ENCODE measurements at regions not wholly inside any gene's neighbourhood (a gene's known extent, or its start where the extent isn't known, plus 50 kb on each side); places are given as distances from the start of the nearest gene placed in this dataset.
A peak's percentile ranks its signal among the peaks of the same experiment; 100 is the strongest.

- no peak for DNase-seq
These were observed 623.3 kb downstream of the LRFN5 start for GRCh38 chr14:42229976-42230375.

DNA sequence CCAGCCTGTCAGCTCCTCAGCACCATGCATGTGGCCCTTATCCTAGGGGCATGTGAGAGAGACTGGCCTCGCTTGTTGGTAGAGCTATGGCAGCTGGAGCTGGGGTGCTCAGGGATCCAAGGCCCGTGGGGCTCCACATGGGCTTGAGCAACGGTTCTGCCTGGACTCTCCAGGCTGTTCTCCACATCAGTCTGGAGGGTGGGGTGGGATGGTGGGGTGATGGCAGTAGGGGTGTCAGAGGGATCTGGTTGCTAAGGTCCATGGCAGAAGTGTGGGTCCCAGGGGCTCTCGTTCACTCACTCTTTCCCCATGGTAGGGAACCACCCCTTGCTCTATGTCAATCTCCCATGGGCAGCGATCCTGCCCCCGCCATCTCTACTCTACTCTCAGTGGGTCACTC lies 622.6 kb downstream of the LRFN5 start:
- no peak for DNase-seq

- DNase-seq, result no peak
These were observed 621.9 kb downstream of the LRFN5 start for GRCh38 chr14:42228611-42229010.

DNA sequence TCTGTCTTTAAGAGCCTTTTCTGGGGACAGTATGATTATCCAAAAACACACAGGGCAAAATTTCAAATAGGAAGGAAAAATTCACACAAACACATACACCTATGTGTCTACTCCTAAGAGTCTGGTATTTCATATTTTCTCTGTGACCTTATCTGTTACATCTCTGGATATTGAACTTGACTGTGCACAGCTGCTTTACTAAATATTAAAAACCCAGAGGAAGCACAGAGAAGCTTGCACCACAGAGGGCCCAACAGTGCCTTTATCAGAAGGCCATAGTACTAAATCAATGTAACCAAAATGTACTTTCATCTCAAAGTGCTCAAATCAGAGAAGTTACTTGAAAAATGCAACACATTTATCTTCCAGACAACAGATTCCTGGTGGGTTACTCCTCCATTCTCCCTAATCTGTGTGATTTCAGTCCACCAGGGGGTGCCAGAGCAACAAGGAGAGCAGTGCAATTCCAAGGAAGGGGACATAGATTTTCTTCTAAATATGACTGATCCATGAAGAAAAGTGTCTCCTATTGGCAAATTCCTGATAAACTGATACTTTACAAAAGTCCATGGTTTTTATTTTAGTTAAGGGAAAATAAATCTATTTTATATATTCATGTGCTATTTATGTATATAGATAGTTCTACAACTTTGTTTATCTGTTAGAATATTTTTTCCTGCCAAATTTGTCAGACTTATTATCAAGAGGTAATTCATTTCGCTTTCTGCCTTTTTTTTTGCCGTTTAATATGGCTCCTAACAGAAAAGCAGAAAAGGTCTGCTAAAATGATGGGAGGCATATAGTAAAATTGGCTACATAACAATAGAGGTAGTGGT lies 617.6 kb downstream of the LRFN5 start:
- peak; percentile 80 for DNase-seq

- DNase-seq, result peak; percentile 69
These were observed 616.3 kb downstream of the LRFN5 start for GRCh38 chr14:42222924-42223471.

DNA sequence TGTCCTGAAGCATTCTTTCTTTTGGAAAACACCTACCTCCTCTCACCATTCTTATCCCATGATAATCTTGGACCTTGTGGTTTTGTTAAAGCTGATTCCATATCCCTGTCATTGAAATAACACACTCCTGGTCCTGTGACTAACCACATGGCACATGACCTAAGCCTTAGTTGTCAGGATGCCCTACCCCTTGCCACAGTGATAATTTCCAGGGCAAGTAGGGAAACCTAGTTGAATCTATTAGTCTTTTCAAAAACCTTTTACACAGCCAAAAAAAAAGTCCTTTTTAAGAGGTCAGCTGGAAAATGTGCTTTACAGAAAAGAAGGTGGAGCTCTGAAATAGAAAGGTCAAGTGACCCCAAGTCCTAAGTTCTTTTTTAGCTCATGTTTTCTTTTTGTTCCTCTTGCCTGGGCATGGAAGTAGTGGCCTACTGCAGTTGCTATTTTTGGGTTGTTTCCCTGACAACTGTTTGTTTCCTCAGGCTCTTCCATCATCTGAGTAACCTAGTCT lies 608.4 kb downstream of the LRFN5 start:
- DNase-seq, result no peak

DNA sequence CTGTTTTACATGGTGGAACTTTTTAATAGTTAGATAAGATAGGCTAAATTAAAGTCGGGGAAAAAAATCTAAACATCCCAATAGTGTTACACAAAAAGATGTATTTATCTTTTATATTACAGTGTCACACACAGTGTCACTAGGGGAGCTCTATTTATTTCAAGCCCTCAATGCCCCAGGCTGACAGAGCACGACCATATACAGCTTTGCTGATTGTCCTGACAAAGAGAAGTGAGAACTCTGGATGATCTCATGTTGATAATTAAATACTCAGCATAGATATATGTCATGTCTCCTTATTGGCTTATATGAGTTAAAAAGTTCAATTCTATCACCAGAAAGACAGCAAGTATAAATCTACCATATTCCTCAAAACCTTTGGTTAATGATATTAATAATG lies 594.3 kb downstream of the LRFN5 start:
- DNase-seq, result no peak

DNA sequence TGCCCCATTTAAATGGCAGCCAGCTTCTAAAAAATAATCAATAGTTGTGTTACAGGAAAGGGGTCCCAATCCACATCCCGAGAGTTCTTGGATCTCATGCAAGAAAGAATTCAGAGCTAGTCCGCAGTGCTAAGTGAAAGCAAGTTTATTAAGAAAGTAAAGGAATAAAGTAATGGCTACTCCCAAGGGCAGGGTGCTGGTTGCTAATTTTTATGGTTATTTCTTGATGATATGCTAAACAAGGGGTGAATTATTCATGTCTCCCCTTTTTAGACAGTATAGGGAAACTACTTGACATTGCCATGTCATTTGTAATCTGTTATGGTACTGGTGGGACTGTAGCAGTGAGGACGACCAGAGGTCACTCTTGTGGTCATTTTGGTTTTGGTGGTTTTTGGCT lies 591.3 kb downstream of the LRFN5 start:
- no peak for DNase-seq

GRCh38 chr14:42192738-42193653 lies 586.3 kb downstream of the LRFN5 start:
- DNase-seq, result no peak

GRCh38 chr14:42190744-42191143 lies 584.1 kb downstream of the LRFN5 start:
- no peak for DNase-seq

DNA sequence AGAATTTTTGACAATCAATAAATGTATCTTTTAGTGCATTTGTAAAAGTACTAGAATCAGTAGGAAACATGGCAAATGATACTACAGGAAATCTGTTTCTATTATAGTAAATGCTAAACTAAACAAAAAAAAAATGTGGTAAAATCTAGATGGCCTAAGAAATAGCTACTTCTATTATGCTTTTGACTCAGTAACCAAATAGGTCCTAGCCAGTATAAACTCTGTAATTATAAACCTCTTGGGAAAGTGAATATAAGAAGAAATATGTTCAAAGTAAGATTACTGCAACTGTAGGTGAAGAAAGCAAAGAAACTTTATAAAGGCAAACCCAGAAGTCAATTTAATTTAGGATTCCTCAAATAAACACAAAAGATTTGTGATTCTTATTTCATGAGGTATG lies 581.2 kb downstream of the LRFN5 start:
- DNase-seq, result no peak

DNA sequence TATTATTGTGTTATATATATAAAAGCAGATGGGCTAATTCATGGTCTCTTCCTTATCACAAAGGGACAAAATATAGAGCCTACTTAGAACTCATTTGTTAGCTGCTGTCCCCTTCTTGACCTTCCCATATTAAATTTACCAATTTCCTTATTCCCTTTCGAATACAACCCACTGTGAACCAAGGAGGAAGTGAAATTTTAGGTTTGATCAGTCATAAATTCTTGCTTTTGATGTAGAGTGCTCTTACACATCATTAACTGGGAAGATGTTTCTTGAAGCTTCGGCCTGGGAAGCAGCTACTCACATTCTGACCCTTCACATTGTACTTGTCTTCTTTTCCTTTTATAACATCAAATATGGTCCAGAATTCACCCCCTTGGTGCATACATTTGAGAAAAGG lies 579.0 kb downstream of the LRFN5 start:
- DNase-seq, result no peak

DNA sequence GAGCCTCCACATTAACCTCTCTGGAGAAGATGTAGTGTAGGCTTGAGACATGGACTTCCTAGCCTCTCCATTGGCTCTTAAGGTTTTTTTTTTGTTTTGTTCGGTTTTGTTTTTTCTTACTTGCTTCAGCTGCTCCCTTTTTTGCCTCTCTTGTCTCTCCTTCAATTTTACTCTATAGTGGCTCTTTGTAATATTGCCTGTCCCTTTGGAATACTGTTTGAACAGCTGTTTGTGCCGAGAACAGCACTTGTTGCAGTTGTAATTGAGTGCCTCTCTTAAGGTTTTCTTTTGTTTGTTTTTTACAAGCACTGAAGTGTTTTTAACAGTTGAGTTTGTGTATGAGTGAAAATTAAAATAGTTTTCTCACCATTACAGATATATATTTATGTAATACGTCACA lies 567.7 kb downstream of the LRFN5 start:
- peak; percentile 54 for DNase-seq

- DNase-seq, result no peak
These were observed 566.5 kb downstream of the LRFN5 start for GRCh38 chr14:42173206-42173605.

- DNase-seq, result no peak
These were observed 565.6 kb downstream of the LRFN5 start for GRCh38 chr14:42172304-42172703.

- peak; percentile 26 for DNase-seq
These were observed 556.5 kb downstream of the LRFN5 start for GRCh38 chr14:42163136-42163535.

DNA sequence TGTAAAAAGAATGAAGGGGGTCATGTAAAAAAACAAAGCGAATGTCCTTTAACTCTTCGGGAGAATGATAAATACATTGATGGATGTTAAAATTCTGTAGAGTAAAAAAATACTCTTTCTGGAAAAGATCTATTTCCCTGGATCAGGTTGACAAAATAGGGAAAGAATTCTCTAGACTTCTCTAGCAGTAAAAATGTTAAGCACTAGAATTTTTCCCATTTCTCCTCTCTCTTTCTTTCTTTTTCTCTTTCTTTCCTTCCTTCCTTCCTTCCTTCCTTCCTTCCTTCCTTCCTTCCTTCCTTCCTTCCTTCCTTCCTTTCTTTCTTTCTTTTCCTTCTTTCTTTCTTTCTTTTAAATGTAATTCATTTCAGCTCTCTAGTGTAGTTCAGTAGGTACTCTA lies 552.5 kb downstream of the LRFN5 start:
- DNase-seq, result no peak

DNA sequence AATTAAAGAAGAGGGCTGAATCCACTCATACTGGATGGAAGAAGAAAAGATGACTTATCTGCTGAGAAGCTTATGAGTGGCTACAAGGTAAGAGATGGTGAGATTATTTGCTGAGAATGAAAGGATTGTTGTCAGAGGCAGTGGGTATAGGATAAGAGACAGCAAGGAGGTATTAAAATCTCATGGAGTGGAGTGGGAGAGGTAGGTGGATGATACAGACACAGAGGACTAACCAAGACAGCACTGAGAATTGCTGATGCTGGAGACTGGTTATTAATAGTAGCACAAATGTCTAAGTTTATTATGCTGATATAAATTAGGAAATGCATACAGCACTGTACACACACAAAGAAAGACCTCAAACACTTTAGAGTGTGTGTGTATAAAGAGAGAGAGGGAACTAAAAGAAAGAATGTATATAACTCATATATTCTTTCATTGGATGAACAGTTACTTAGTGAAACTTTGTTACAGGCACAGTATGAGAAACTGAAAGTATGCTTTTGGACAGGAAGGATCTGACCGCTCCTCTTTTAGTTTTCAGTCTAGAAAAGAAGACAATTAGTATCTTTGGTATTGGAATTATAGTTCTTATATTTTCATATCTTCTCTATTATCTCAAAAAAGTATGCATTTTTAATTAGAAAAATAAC lies 543.1 kb downstream of the LRFN5 start:
- no peak for DNase-seq

GRCh38 chr14:42145766-42146165 lies 539.1 kb downstream of the LRFN5 start:
- DNase-seq, result no peak

DNA sequence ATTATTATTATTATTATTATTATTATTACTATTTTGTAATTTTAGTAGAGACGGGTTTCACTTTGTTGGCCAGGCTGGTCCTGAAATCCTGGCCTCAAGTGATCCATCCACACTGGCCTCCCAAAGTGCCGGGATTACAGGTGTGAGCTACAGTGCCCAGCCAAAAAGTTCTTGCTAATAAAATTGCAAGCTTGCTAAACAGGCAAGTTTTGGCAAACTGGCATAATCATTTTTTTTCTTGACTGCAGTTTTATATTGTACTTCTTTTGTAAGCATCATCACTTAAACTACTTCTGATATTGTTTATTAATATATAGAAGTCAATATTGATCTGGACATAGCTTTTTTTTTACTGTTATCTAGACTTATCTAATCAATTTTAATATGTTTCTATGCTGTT lies 536.4 kb downstream of the LRFN5 start:
- DNase-seq, result no peak

GRCh38 chr14:42141328-42141727 lies 534.7 kb downstream of the LRFN5 start:
- no peak for DNase-seq

GRCh38 chr14:42140831-42141279 lies 534.2 kb downstream of the LRFN5 start:
- no peak for DNase-seq

DNA sequence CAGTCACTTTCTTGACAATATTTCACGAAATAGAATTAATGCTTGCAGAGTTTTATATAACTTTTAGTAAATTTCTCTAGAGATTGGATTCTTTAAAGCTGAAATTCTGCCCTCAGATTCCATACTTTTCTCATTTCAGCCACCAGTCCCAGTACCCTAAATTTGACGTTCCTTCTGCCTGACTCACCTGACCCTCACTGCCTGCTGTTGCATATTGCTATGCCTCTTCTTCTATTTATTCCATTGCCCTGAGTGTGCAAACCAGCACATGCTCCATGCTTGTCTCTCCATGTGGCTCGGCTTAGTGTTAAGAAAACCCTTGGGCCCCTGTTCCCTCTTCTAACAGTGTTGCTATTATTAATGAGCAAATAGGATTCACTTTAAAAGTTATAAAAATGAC lies 533.3 kb downstream of the LRFN5 start:
- DNase-seq, result no peak
